GM21515 (cell line): ENCODE measurements at regions not wholly inside any gene's neighbourhood (a gene's known extent, or its start where the extent isn't known, plus 50 kb on each side); places are given as distances from the start of the nearest gene placed in this dataset.

Experiments used
- ATAC-seq: cut with Tn5 transposase; IDR thresholded peaks from one replicate; pipeline ENCODE4 v1.9.1; 2021; ENCODE audit not compliant: unreplicated experiment

GRCh38 chr10:75347186-75347585 lies 54.4 kb downstream of the ZNF503 start:
- no peak for ATAC-seq

- ATAC-seq = no peak
Observed at GRCh38 chr10:75345738-75346137, 55.8 kb downstream of the ZNF503 start.

GRCh38 chr10:75344170-75344569 lies 57.4 kb downstream of the ZNF503 start:
- ATAC-seq = no peak

- ATAC-seq = no peak
Observed at GRCh38 chr10:75342397-75342796, 59.2 kb downstream of the ZNF503 start.

- ATAC-seq = peak; percentile 97
Observed at GRCh38 chr10:75335983-75336382, 65.6 kb downstream of the ZNF503 start.

GRCh38 chr10:75335191-75335590 lies 66.4 kb downstream of the ZNF503 start:
- no peak for ATAC-seq

GRCh38 chr10:75334720-75335119 lies 66.8 kb downstream of the ZNF503 start:
- ATAC-seq = no peak

GRCh38 chr10:75332081-75332480 lies 69.5 kb downstream of the ZNF503 start:
- no peak for ATAC-seq

- ATAC-seq = no peak
Observed at GRCh38 chr10:75331081-75331480, 70.5 kb downstream of the ZNF503 start.

- no peak for ATAC-seq
Observed at GRCh38 chr10:75329190-75329745, 72.3 kb downstream of the ZNF503 start.

GRCh38 chr10:75326306-75326705 lies 75.3 kb downstream of the ZNF503 start:
- ATAC-seq = no peak

- no peak for ATAC-seq
Observed at GRCh38 chr10:75319274-75319673, 82.3 kb downstream of the ZNF503 start.

- no peak for ATAC-seq
Observed at GRCh38 chr10:75314570-75314969, 78.8 kb upstream of the COMTD1 start.

GRCh38 chr10:75312440-75312839 lies 76.7 kb upstream of the COMTD1 start:
- ATAC-seq = no peak

GRCh38 chr10:75305675-75306074 lies 69.9 kb upstream of the COMTD1 start:
- no peak for ATAC-seq

- no peak for ATAC-seq
Observed at GRCh38 chr10:75304741-75305390, 69.1 kb upstream of the COMTD1 start.

GRCh38 chr10:75304313-75304712 lies 68.6 kb upstream of the COMTD1 start:
- no peak for ATAC-seq

- ATAC-seq = no peak
Observed at GRCh38 chr10:75303045-75303777, 67.5 kb upstream of the COMTD1 start.

GRCh38 chr10:75302029-75302428 lies 66.3 kb upstream of the COMTD1 start:
- ATAC-seq = no peak

- ATAC-seq = no peak
Observed at GRCh38 chr10:75297021-75297599, 61.4 kb upstream of the COMTD1 start.

GRCh38 chr10:75295868-75296441 lies 60.2 kb upstream of the COMTD1 start:
- no peak for ATAC-seq
